Gastroesophageal sphincter (tissue), 3 donors: ENCODE measurements at regions not wholly inside any gene's neighbourhood (a gene's known extent, or its start where the extent isn't known, plus 50 kb on each side); places are given as distances from the start of the nearest gene placed in this dataset.

Experiments used
- CTCF ChIP-seq, 4 experiments: fragments of 200-600 bp in 2 of 4; fragments of 450-650 bp in 2 of 4; sonication (generic) in 1 of 4; IDR thresholded peaks; one replicate each; pipeline ENCODE4 v1.5.1; 2017 to 2019; ENCODE audit warnings: antibody characterized with exemption in 4 of 4, mild to moderate bottlenecking in 2 of 4, moderate library complexity in 2 of 4
- POLR2A ChIP-seq, 2 donors: fragments of 450-650 bp; IDR thresholded peaks; one replicate each; pipeline ENCODE4 v1.6.1; 2017; ENCODE audit warnings: antibody characterized with exemption in 2 of 2, mild to moderate bottlenecking in 2 of 2, moderate library complexity in 1 of 2
- POLR2AphosphoS5 ChIP-seq: sonication (generic); formaldehyde crosslinking; IDR thresholded peaks from one replicate; pipeline ENCODE4 v1.6.1; 2017; ENCODE audit warnings: antibody characterized with exemption

- TF ChIP-seq CTCF (IDR thresholded peaks at IDR 0.05) (no peak), POLR2A (IDR thresholded peaks at IDR 0.05) (no peak), POLR2AphosphoS5 (no peak)
Observed at GRCh38 chr4:179492260-179493080, 2050.2 kb upstream of the AGA start.
